NB4 (cell line): ENCODE measurements at regions not wholly inside any gene's neighbourhood (a gene's known extent, or its start where the extent isn't known, plus 50 kb on each side); places are given as distances from the start of the nearest gene placed in this dataset.

ENCODE experiments used
- CTCF ChIP-seq: IDR thresholded peaks from one replicate; pipeline ENCODE4 v1.5.1; 2012; ENCODE audit warnings: low read depth, low read length
- POLR2A ChIP-seq: IDR thresholded peaks from 2 replicates; pipeline ENCODE4 v1.6.1; 2011; ENCODE audit warnings: mild to moderate bottlenecking; ENCODE audit not compliant: insufficient read length; ENCODE audit errors: extremely low read depth

- TF ChIP-seq POLR2A (no peak), CTCF (no peak)
Measured at GRCh38 chr5:153347611-153348010, 142.9 kb upstream of the GRIA1 start.
